HEK293 (cell line): ENCODE measurements at regions not wholly inside any gene's neighbourhood (a gene's known extent, or its start where the extent isn't known, plus 50 kb on each side); places are given as distances from the start of the nearest gene placed in this dataset.

Source experiments
- HOXA7 ChIP-seq: sonication (generic); formaldehyde crosslinking; IDR thresholded peaks from 2 replicates; pipeline ENCODE4 v1.8.1; 2022; ENCODE audit warnings: missing genetic modification reagents, borderline replicate concordance
- KLF16 ChIP-seq: fragments of 450-650 bp; formaldehyde crosslinking; IDR thresholded peaks from 2 replicates; pipeline ENCODE4 v1.5.1; 2017; ENCODE audit warnings: missing biosample characterization, missing genetic modification characterization
- ZNF404 ChIP-seq: fragments of 450-650 bp; formaldehyde crosslinking; IDR thresholded peaks from 2 replicates; pipeline ENCODE4 v1.5.1; 2017; ENCODE audit warnings: missing biosample characterization, missing genetic modification characterization
- ZNF76 ChIP-seq: fragments of 450-650 bp; formaldehyde crosslinking; IDR thresholded peaks from 2 replicates; pipeline ENCODE4; 2016; ENCODE audit warnings: low read depth, missing biosample characterization, missing genetic modification characterization, borderline replicate concordance
- ZNF830 ChIP-seq: fragments of 450-650 bp; IDR thresholded peaks from 2 replicates; pipeline ENCODE4 v1.5.0; 2018; ENCODE audit warnings: missing biosample characterization, missing genetic modification characterization, low read depth, mild to moderate bottlenecking, moderate library complexity
- TF ChIP-seq, protein P1 (sequence below): fragments of 450-650 bp; formaldehyde crosslinking; IDR thresholded peaks from 2 replicates; pipeline ENCODE4 v1.5.1; 2016; ENCODE audit warnings: missing biosample characterization, missing genetic modification characterization
- TF ChIP-seq, protein P2 (sequence below): fragments of 450-650 bp; formaldehyde crosslinking; IDR thresholded peaks from 2 replicates; pipeline ENCODE4 v1.5.1; 2016; ENCODE audit warnings: missing biosample characterization, missing genetic modification characterization

DNA sequence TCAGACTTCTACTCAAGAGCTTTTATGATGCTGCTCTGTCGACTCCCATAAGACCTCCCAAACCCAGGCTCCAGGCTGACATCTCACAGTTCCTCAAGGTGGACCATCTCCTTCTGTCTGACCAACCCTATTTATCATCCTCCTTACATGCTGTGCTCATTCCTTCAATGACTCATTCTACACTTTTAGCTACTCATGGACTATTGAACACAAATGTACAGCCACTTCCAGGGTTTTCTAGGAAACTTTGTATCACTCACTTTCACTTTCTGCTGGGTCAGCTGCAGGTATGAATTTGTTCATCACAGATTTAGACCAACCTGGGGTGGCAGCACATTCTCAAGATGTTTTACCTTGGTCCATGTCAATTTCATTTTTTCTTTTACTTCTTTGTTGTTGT lies 162.4 kb upstream of the FAM20A start:
- no peak for TF ChIP-seq KLF16 (tag by site-specific recombination)
- TF ChIP-seq, protein P1, sequence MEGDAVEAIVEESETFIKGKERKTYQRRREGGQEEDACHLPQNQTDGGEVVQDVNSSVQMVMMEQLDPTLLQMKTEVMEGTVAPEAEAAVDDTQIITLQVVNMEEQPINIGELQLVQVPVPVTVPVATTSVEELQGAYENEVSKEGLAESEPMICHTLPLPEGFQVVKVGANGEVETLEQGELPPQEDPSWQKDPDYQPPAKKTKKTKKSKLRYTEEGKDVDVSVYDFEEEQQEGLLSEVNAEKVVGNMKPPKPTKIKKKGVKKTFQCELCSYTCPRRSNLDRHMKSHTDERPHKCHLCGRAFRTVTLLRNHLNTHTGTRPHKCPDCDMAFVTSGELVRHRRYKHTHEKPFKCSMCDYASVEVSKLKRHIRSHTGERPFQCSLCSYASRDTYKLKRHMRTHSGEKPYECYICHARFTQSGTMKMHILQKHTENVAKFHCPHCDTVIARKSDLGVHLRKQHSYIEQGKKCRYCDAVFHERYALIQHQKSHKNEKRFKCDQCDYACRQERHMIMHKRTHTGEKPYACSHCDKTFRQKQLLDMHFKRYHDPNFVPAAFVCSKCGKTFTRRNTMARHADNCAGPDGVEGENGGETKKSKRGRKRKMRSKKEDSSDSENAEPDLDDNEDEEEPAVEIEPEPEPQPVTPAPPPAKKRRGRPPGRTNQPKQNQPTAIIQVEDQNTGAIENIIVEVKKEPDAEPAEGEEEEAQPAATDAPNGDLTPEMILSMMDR (tag by site-specific recombination), result no peak
- TF ChIP-seq, protein P2, sequence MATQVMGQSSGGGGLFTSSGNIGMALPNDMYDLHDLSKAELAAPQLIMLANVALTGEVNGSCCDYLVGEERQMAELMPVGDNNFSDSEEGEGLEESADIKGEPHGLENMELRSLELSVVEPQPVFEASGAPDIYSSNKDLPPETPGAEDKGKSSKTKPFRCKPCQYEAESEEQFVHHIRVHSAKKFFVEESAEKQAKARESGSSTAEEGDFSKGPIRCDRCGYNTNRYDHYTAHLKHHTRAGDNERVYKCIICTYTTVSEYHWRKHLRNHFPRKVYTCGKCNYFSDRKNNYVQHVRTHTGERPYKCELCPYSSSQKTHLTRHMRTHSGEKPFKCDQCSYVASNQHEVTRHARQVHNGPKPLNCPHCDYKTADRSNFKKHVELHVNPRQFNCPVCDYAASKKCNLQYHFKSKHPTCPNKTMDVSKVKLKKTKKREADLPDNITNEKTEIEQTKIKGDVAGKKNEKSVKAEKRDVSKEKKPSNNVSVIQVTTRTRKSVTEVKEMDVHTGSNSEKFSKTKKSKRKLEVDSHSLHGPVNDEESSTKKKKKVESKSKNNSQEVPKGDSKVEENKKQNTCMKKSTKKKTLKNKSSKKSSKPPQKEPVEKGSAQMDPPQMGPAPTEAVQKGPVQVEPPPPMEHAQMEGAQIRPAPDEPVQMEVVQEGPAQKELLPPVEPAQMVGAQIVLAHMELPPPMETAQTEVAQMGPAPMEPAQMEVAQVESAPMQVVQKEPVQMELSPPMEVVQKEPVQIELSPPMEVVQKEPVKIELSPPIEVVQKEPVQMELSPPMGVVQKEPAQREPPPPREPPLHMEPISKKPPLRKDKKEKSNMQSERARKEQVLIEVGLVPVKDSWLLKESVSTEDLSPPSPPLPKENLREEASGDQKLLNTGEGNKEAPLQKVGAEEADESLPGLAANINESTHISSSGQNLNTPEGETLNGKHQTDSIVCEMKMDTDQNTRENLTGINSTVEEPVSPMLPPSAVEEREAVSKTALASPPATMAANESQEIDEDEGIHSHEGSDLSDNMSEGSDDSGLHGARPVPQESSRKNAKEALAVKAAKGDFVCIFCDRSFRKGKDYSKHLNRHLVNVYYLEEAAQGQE (tag by site-specific recombination), result no peak
- TF ChIP-seq ZNF76 (tag by site-specific recombination), result no peak
- no peak for TF ChIP-seq HOXA7 (CRISPR knock-in tag)
- TF ChIP-seq ZNF404 (tag by site-specific recombination), result no peak
- TF ChIP-seq ZNF830 (tag by site-specific recombination), result no peak
